Heart left ventricle (tissue), 13 donors: ENCODE measurements at regions not wholly inside any gene's neighbourhood (a gene's known extent, or its start where the extent isn't known, plus 50 kb on each side); places are given as distances from the start of the nearest gene placed in this dataset.

ENCODE experiments used
- POLR2A ChIP-seq, 2 donors: fragments of 450-650 bp; IDR thresholded peaks; one replicate each; pipeline ENCODE4 v1.6.1; 2017; ENCODE audit warnings: antibody characterized with exemption in 2 of 2, mild to moderate bottlenecking in 2 of 2, moderate library complexity in 2 of 2
- TF ChIP-seq, protein P1 (sequence below), 12 donors: fragments of 200-600 bp; sonication (generic) in 4 of 12; IDR thresholded peaks; one replicate each; pipeline versions ENCODE4 v1.5.0 to v1.8.0; 2018 to 2022; ENCODE audit warnings: antibody characterized with exemption in 12 of 12, mild to moderate bottlenecking in 5 of 12
- donor health status: ischemic (EF 13 %, LVEDD 7.1; RV severe dilation, severe dysfunction).
- donor health status: DM: no; HTN: yes; CAD: no.
- donor health status: DM: no; HTN: no; CAD: no.
- donor health status: ischemic (EF 25% LVEDD 6.9; RV normal size, moderate dysfunction).
- donor health status: ischemic (EF 25% LVEDD 5.7; RV mildly dilated, moderate dysfunction).
- donor health status: ischemic (EF 35%, LVEDD 5.7; RV mildly dilated, moderate dysfunction).
- donor health status: nonischemic (EF 11% LVEDD 7.7; RV severe dilation, severe dysfunction).
- donor health status: DM: yes; HTN: yes; CAD: no.
- donor health status: PGD.
- donor health status: ischemic (EF 29% LVEDD 5.4; RV normal size, mild dysfunction).
- donor health status: nonischemic (EF 23%, LVEDD 6.1; RV moderate dilation, normal function).

DNA sequence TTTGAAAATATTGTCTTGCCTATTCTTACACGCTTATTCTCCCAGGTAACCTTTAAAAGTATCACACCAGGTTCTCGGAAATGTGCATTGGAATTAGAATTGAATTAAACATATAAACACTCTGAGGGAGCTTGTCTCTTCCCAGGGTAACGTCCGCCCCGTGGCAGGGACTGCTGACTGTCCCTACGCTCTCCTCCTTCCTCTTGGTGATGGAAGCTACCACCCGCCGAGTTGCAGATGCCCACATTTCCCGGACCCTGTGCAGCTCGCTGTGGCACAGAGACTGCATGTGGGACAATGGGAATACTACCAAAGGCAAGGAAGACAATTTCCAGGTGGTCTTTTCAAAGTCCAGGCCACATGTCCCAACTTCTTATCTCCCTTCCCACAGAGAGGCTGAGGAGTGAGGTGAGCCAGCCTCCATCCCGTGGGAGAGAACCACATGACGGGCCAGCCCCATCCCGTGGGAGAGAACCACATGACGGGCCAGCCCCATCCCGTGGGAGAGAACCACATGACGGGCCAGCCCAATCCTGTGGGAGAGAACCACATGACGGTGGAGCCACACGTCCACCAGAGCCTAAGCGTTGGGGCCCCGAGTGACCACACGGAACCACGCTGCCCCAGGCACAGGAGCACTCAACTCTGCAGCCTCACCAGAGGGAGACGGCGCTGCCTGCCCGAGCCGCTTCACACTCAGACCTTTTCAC lies 249.4 kb upstream of the IRX1 start:
- TF ChIP-seq, protein P1, sequence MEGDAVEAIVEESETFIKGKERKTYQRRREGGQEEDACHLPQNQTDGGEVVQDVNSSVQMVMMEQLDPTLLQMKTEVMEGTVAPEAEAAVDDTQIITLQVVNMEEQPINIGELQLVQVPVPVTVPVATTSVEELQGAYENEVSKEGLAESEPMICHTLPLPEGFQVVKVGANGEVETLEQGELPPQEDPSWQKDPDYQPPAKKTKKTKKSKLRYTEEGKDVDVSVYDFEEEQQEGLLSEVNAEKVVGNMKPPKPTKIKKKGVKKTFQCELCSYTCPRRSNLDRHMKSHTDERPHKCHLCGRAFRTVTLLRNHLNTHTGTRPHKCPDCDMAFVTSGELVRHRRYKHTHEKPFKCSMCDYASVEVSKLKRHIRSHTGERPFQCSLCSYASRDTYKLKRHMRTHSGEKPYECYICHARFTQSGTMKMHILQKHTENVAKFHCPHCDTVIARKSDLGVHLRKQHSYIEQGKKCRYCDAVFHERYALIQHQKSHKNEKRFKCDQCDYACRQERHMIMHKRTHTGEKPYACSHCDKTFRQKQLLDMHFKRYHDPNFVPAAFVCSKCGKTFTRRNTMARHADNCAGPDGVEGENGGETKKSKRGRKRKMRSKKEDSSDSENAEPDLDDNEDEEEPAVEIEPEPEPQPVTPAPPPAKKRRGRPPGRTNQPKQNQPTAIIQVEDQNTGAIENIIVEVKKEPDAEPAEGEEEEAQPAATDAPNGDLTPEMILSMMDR (IDR thresholded peaks at IDR 0.05), result no peak
- no peak for TF ChIP-seq POLR2A (IDR thresholded peaks at IDR 0.05)
